ENCODE measurements at regions not wholly inside any gene's neighbourhood (a gene's known extent, or its start where the extent isn't known, plus 50 kb on each side); places are given as distances from the start of the nearest gene placed in this dataset.
"Not testable (repeated sequence)": the region's sequence is repeated elsewhere in the genome, so short reads cannot be mapped to it uniquely, and the experiment has no call there.

GRCh38 chr4:142897518-142897917 is 51.4 kb upstream of the INPP4B start:
- not testable (repeated sequence) for H3K4ac ChIP-seq (ENCODE audit: low read depth, low read length); H3K23me2 ChIP-seq (ENCODE audit: insufficient read length, low read depth, low read length, poor library complexity, severe bottlenecking); H3K23ac ChIP-seq (ENCODE audit: insufficient read length, low read depth, low read length); H3K79me1 ChIP-seq (ENCODE audit: insufficient read depth, low read depth, low read length, poor library complexity, severe bottlenecking); H3K4me3 Mint-ChIP-seq; H4K91ac ChIP-seq (ENCODE audit: insufficient read length, low read depth, low read length); H2AFZ ChIP-seq (ENCODE audit: low read length); DNase-seq; H3K27ac Mint-ChIP-seq; H3K4me1 ChIP-seq (ENCODE audit: insufficient read depth, low read length); H2BK120ac ChIP-seq (ENCODE audit: low read depth, low read length, poor library complexity, severe bottlenecking); H3K27me3 ChIP-seq (ENCODE audit: insufficient read depth, low read length); H3K18ac ChIP-seq (ENCODE audit: insufficient read length, low read depth, low read length); H2BK15ac ChIP-seq (ENCODE audit: low read depth, low read length); H3K79me2 ChIP-seq (ENCODE audit: insufficient read depth, low read length); H3K27ac ChIP-seq (ENCODE audit: insufficient read length, low read depth, low read length); H4K8ac ChIP-seq (replicated peaks; ENCODE audit: insufficient read length, low read depth, low read length); H4K5ac ChIP-seq (ENCODE audit: insufficient read length, low read depth, low read length); H3K9ac ChIP-seq (ENCODE audit: extremely low read depth, insufficient read length, low read length); H2BK12ac ChIP-seq (ENCODE audit: insufficient read length, low read depth, low read length); H3K4me2 ChIP-seq (ENCODE audit: insufficient read depth, insufficient read length, low read length); H2BK20ac ChIP-seq (ENCODE audit: low read depth, low read length, poor library complexity, severe bottlenecking); H2BK5ac ChIP-seq (ENCODE audit: insufficient read length, low read length); H3K56ac ChIP-seq (ENCODE audit: insufficient read length, low read depth, low read length); H3T11ph ChIP-seq (ENCODE audit: low read length); H3K14ac ChIP-seq (ENCODE audit: insufficient read depth, low read length); H4K20me1 ChIP-seq (ENCODE audit: control insufficient read depth, insufficient read depth, insufficient read length); H2AK5ac ChIP-seq (ENCODE audit: insufficient read length, low read length); H3K27me3 Mint-ChIP-seq (ENCODE audit: low read depth); H3K4me1 Mint-ChIP-seq
- H3K9me3 Mint-ChIP-seq = peaks cover 40 to 56% of the 10 kb centered on the region in 2 experiments
- H3K9me3 ChIP-seq (ENCODE audit: control insufficient read depth, low read depth, low read length) = peaks cover 20% of the 10 kb centered on the region
- no CpG with 5 or more reads among the region's 28 CpGs for WGBS (ENCODE audit: extremely low coverage, insufficient read length, low lambda C conversion rate)
- H3K36me3 Mint-ChIP-seq (ENCODE audit: insufficient read depth in 1 of 3, low read depth in 3 of 3) = peaks cover 14 to 27% (median 20%) of the 10 kb centered on the region in 3 experiments

All from H9 (cell line).